ENCODE measurements at regions not wholly inside any gene's neighbourhood (a gene's known extent, or its start where the extent isn't known, plus 50 kb on each side); places are given as distances from the start of the nearest gene placed in this dataset.
A peak's percentile ranks its signal among the peaks of the same experiment; 100 is the strongest.

- no peak overlapping the region for H3K27ac Mint-ChIP-seq
- ATAC-seq: no peak
- H3K36me3 Mint-ChIP-seq: no peaks in the 10 kb centered on the region
- no peak for DNase-seq (ENCODE audit: low spot score)
- no peaks in the 10 kb centered on the region for H3K4me1 Mint-ChIP-seq (ENCODE audit: low read depth in 2 of 2)
- H3K9me3 Mint-ChIP-seq: no peaks in the 10 kb centered on the region
- no peak overlapping the region for H3K4me3 Mint-ChIP-seq
- H3K27me3 Mint-ChIP-seq: peaks cover 8 to 22% of the 10 kb centered on the region in 2 donors
Observed at GRCh38 chr2:215527736-215528135, 91.9 kb upstream of the FN1 start.

GRCh38 chr2:215526341-215526740, 90.5 kb upstream of the FN1 start:
- Mint-ChIP-seq H3K36me3 (no peaks in the 10 kb centered on the region), H3K27me3 (peaks cover 8 to 22% of the 10 kb centered on the region in 2 donors), H3K4me1 (ENCODE audit: low read depth in 2 of 2) (no peaks in the 10 kb centered on the region), H3K4me3 (no peak overlapping the region), H3K9me3 (no peaks in the 10 kb centered on the region), H3K27ac (no peak overlapping the region)
- DNase-seq (ENCODE audit: low spot score) (no peak), ATAC-seq (no peak)

GRCh38 chr2:215522237-215522636, 86.4 kb upstream of the FN1 start:
- no peak overlapping the region for H3K4me3 Mint-ChIP-seq
- H3K9me3 Mint-ChIP-seq: no peaks in the 10 kb centered on the region
- no peak for ATAC-seq
- no peak for DNase-seq (ENCODE audit: low spot score)
- no peak overlapping the region for H3K27ac Mint-ChIP-seq
- no peaks in the 10 kb centered on the region for H3K4me1 Mint-ChIP-seq (ENCODE audit: low read depth in 2 of 2)
- H3K27me3 Mint-ChIP-seq: peaks cover 2 to 22% of the 10 kb centered on the region in 2 donors
- H3K36me3 Mint-ChIP-seq: no peaks in the 10 kb centered on the region

- no peaks in the 10 kb centered on the region for H3K36me3 Mint-ChIP-seq
- H3K27me3 Mint-ChIP-seq: peaks cover 2 to 19% of the 10 kb centered on the region in 2 donors
Observed at GRCh38 chr2:215521031-215521430, 85.2 kb upstream of the FN1 start.

GRCh38 chr2:215517391-215517790, 81.5 kb upstream of the FN1 start:
- no peaks in the 10 kb centered on the region for H3K9me3 Mint-ChIP-seq
- H3K27ac Mint-ChIP-seq: no peak overlapping the region
- no peaks in the 10 kb centered on the region for H3K36me3 Mint-ChIP-seq
- no peaks in the 10 kb centered on the region for H3K4me1 Mint-ChIP-seq (ENCODE audit: low read depth in 2 of 2)
- peaks cover 3 to 9% of the 10 kb centered on the region in 2 donors for H3K27me3 Mint-ChIP-seq
- ATAC-seq: no peak
- H3K4me3 Mint-ChIP-seq: no peak overlapping the region
- DNase-seq (ENCODE audit: low spot score): no peak

More at GRCh38 chr2:215521031-215521430, 85.2 kb upstream of the FN1 start:
- Mint-ChIP-seq H3K4me3 (no peak overlapping the region), H3K4me1 (ENCODE audit: low read depth in 2 of 2) (no peaks in the 10 kb centered on the region), H3K27ac (no peak overlapping the region), H3K9me3 (no peaks in the 10 kb centered on the region)
- no peak for DNase-seq (ENCODE audit: low spot score)
- ATAC-seq: no peak

GRCh38 chr2:215514516-215514915, 78.6 kb upstream of the FN1 start:
- Mint-ChIP-seq H3K4me1 (ENCODE audit: low read depth in 2 of 2) (no peaks in the 10 kb centered on the region), H3K4me3 (no peak overlapping the region), H3K27me3 (peaks cover 3 to 9% of the 10 kb centered on the region in 2 donors), H3K27ac (no peak overlapping the region), H3K36me3 (no peaks in the 10 kb centered on the region), H3K9me3 (no peaks in the 10 kb centered on the region)
- DNase-seq (ENCODE audit: low spot score) (no peak), ATAC-seq (peak in 1 of 2 donors; percentile 50)

GRCh38 chr2:215511454-215512346, 75.8 kb upstream of the FN1 start:
- no peak overlapping the region for H3K27ac Mint-ChIP-seq
- ATAC-seq (no peak), DNase-seq (ENCODE audit: low spot score) (no peak)
- no peak overlapping the region for H3K4me3 Mint-ChIP-seq
- no peaks in the 10 kb centered on the region for H3K4me1 Mint-ChIP-seq (ENCODE audit: low read depth in 2 of 2)
- no peaks in the 10 kb centered on the region for H3K9me3 Mint-ChIP-seq
- peaks cover 3 to 15% of the 10 kb centered on the region in 2 donors for H3K27me3 Mint-ChIP-seq
- H3K36me3 Mint-ChIP-seq: no peaks in the 10 kb centered on the region

GRCh38 chr2:215507836-215508235, 72.0 kb upstream of the FN1 start:
- no peak overlapping the region for H3K4me3 Mint-ChIP-seq
- ATAC-seq: no peak
- peaks cover 6 to 15% of the 10 kb centered on the region in 2 donors for H3K27me3 Mint-ChIP-seq
- no peak overlapping the region for H3K27ac Mint-ChIP-seq
- H3K36me3 Mint-ChIP-seq: no peaks in the 10 kb centered on the region
- DNase-seq (ENCODE audit: low spot score): no peak
- H3K9me3 Mint-ChIP-seq: no peaks in the 10 kb centered on the region
- H3K4me1 Mint-ChIP-seq (ENCODE audit: low read depth in 2 of 2): no peaks in the 10 kb centered on the region

- Mint-ChIP-seq H3K9me3 (no peaks in the 10 kb centered on the region), H3K27ac (no peak overlapping the region), H3K4me3 (no peak overlapping the region), H3K4me1 (ENCODE audit: low read depth in 2 of 2) (no peaks in the 10 kb centered on the region), H3K36me3 (no peaks in the 10 kb centered on the region), H3K27me3 (peaks cover 6 to 20% of the 10 kb centered on the region in 2 donors)
- DNase-seq (ENCODE audit: low spot score) (no peak), ATAC-seq (no peak)
Observed at GRCh38 chr2:215507136-215507535, 71.3 kb upstream of the FN1 start.

GRCh38 chr2:215506604-215506990, 70.7 kb upstream of the FN1 start:
- H3K27ac Mint-ChIP-seq: no peak overlapping the region
- no peak for ATAC-seq
- no peak for DNase-seq (ENCODE audit: low spot score)
- no peaks in the 10 kb centered on the region for H3K4me1 Mint-ChIP-seq (ENCODE audit: low read depth in 2 of 2)
- no peaks in the 10 kb centered on the region for H3K36me3 Mint-ChIP-seq
- H3K4me3 Mint-ChIP-seq: no peak overlapping the region
- H3K27me3 Mint-ChIP-seq: peaks cover 9 to 22% of the 10 kb centered on the region in 2 donors
- no peaks in the 10 kb centered on the region for H3K9me3 Mint-ChIP-seq

- peaks cover 11 to 30% of the 10 kb centered on the region in 2 donors for H3K27me3 Mint-ChIP-seq
- no peaks in the 10 kb centered on the region for H3K36me3 Mint-ChIP-seq
- ATAC-seq (no peak), DNase-seq (ENCODE audit: low spot score) (no peak)
- no peaks in the 10 kb centered on the region for H3K4me1 Mint-ChIP-seq (ENCODE audit: low read depth in 2 of 2)
- H3K4me3 Mint-ChIP-seq: no peak overlapping the region
- H3K27ac Mint-ChIP-seq: no peak overlapping the region
- no peaks in the 10 kb centered on the region for H3K9me3 Mint-ChIP-seq
Observed at GRCh38 chr2:215505044-215505786, 69.3 kb upstream of the FN1 start.

- Mint-ChIP-seq H3K9me3 (no peaks in the 10 kb centered on the region), H3K4me3 (no peak overlapping the region), H3K27me3 (peaks cover 13 to 34% of the 10 kb centered on the region in 2 donors), H3K4me1 (ENCODE audit: low read depth in 2 of 2) (no peaks in the 10 kb centered on the region), H3K27ac (no peak overlapping the region), H3K36me3 (no peaks in the 10 kb centered on the region)
- no peak for DNase-seq (ENCODE audit: low spot score)
- no peak for ATAC-seq
Observed at GRCh38 chr2:215504547-215504946, 68.7 kb upstream of the FN1 start.

- H3K4me3 Mint-ChIP-seq: no peak overlapping the region
- peaks cover 24 to 46% of the 10 kb centered on the region in 2 donors for H3K27me3 Mint-ChIP-seq
- H3K9me3 Mint-ChIP-seq: no peaks in the 10 kb centered on the region
- no peaks in the 10 kb centered on the region for H3K4me1 Mint-ChIP-seq (ENCODE audit: low read depth in 2 of 2)
- no peak overlapping the region for H3K27ac Mint-ChIP-seq
- no peaks in the 10 kb centered on the region for H3K36me3 Mint-ChIP-seq
- ATAC-seq (no peak), DNase-seq (ENCODE audit: low spot score) (no peak)
Observed at GRCh38 chr2:215503381-215503780, 67.5 kb upstream of the FN1 start.

- Mint-ChIP-seq H3K36me3 (no peaks in the 10 kb centered on the region), H3K4me1 (ENCODE audit: low read depth in 2 of 2) (no peaks in the 10 kb centered on the region), H3K27me3 (peaks cover 27 to 41% of the 10 kb centered on the region in 2 donors), H3K4me3 (no peak overlapping the region), H3K27ac (no peak overlapping the region), H3K9me3 (no peaks in the 10 kb centered on the region)
- ATAC-seq (no peak), DNase-seq (ENCODE audit: low spot score) (no peak)
Observed at GRCh38 chr2:215500466-215500865, 64.6 kb upstream of the FN1 start.
